Endothelial cell of hepatic sinusoid (primary cell): ENCODE measurements at regions not wholly inside any gene's neighbourhood (a gene's known extent, or its start where the extent isn't known, plus 50 kb on each side); places are given as distances from the start of the nearest gene placed in this dataset.
"Not testable (repeated sequence)": the region's sequence is repeated elsewhere in the genome, so short reads cannot be mapped to it uniquely, and the experiment has no call there.

ENCODE experiments used
- in situ Hi-C: cut with HindIII; loops from 2 replicates; pipeline ENCODE4 v1.10.0; 2017; ENCODE audit warnings: low sequenced_read_pairs

- in situ Hi-C loops, result no loop called here
These were observed 253.6 kb upstream of the DIPK2B start for GRCh38 chrX:45454290-45454689.

- in situ Hi-C loops, result no loop called here
These were observed 249.3 kb upstream of the DIPK2B start for GRCh38 chrX:45449982-45450381.

DNA sequence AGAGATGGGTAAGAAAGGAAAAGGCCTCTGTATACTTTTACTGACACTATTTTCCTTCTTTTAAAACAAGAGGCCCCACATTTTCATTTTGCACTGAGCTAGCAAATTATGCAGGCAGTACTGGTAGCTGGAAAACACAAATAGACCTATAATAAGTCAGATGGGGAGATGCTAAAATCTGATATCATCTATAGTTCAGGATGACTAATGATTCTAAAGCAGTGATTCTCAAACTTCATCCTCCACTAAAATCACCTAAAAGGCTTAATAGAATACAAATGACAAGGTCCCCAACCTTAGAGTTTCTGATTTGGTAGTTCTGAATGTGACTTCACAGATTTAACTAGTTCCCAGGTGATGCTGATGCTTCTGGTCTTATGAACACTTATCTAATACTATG lies 247.3 kb upstream of the DIPK2B start:
- in situ Hi-C loops, result no loop called here

DNA sequence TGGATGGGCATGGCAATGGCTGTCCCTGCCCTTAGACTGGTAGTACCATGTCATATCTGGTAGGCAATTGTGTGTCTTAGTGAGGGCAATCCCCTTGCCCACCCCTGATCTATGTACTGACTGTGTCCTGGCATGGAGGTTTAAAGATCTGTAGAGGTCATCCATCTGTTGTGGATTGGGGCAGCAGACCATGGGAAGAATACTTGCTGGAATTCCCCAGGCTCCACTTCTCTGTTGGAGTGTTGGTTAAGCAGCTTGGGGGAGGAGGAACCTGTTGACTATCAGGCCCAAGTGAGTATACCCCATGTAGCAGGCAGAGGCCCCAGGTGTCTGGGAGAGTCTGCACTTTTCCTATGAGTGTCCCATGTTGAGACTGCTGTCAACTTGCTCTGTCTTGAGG lies 246.7 kb upstream of the DIPK2B start:
- in situ Hi-C loops, result no loop called here

DNA sequence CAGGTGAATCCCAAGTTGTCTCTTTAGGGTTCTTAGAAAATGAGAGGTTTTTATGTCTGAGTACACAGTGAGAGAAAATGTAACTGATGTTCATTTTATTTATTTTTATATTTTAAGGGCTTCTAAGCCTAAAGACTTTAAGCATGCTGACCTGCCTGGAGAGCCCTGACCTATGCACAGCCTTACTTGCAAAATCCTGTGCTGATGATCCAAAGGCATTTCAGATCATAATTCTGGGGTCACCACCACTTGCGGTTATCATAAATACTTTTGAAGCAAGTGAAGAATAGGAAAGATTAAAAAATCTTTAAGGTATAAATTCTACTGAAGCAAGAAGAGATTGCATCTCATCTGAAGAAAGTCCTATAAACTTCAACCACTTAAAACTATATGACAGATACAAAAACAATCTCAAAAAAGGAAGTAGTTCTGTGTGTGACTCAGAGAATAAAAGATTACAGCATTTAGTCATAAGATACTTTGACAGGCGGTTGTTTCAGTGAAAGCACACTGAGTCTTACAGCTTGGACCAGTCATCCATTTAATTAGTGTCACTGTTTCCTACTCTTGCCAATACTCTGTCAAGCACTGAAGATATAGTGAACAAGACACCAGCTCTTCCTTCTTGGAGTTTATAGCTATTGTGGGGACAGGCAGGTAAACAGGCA lies 245.2 kb upstream of the DIPK2B start:
- in situ Hi-C loops, result no loop called here

GRCh38 chrX:45437186-45437585 lies 236.5 kb upstream of the DIPK2B start:
- in situ Hi-C loops, result no loop called here

- in situ Hi-C loops, result no loop called here
These were observed 234.8 kb upstream of the DIPK2B start for GRCh38 chrX:45435481-45435880.

- in situ Hi-C loops, result no loop called here
These were observed 233.6 kb upstream of the DIPK2B start for GRCh38 chrX:45434231-45434630.

- in situ Hi-C loops, result no loop called here
These were observed 228.2 kb upstream of the DIPK2B start for GRCh38 chrX:45428831-45429230.

DNA sequence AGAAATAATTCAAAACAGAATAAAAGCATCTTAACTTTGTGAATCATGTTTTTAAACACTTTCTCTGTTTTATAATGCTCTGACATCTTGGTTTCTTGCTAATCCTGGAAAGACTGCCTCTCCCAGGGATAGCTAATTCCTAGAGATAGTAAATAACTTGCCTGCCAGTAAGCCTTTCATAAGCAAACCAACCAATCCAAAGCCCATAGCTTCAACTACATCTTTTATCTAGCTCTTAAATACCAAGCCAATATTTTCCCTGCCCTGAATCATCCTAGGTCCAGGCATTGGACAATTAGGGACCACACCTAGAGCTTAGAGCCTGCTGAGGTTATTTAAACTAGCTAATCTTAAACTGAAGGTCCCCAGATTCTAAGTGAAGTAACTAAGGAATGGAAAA lies 223.7 kb upstream of the DIPK2B start:
- in situ Hi-C loops, result no loop called here

GRCh38 chrX:45422216-45422925 lies 221.7 kb upstream of the DIPK2B start:
- in situ Hi-C loops, result no loop called here

- in situ Hi-C loops, result no loop called here
These were observed 221.1 kb upstream of the DIPK2B start for GRCh38 chrX:45421806-45422205.

- in situ Hi-C loops, result no loop called here
These were observed 203.5 kb upstream of the DIPK2B start for GRCh38 chrX:45404206-45404605.

GRCh38 chrX:45401923-45402322 lies 201.2 kb upstream of the DIPK2B start:
- in situ Hi-C loops, result no loop called here

- in situ Hi-C loops, result not testable (repeated sequence)
These were observed 200.5 kb upstream of the DIPK2B start for GRCh38 chrX:45400951-45401725.

DNA sequence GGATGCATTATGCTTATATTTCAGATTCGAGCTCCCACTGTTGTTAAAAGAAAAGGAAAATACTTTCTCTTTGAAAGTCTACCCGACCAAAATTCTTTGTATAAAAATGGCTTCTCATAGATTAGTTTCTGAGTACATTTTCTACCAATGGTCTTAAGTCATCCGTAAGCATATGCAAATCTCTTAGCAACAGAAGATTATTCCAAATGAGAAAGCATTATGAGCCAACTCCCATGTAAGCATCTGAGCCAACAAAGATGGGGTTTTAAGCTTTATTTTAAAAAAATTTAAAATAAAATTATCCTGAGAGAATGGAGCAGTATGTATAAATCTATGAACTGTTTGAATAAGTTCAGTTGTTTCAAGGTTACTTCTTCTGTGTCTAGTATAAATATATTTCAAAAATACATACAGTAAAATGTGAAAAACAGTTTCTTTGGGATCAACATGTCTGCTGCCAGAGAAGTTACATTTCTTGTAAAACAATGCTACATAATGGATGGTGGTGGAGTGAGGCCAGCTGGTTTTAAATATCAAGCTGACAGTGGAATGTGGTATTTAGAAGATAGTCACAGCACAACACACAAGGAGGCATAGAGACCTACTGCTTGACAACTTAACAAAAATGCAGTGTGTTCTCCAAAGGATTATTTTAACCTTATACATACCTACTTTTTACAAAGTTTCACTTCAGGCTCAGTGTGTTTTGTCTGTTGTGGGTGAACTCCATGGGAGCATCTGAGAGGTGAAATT lies 199.5 kb upstream of the DIPK2B start:
- in situ Hi-C loops, result no loop called here

DNA sequence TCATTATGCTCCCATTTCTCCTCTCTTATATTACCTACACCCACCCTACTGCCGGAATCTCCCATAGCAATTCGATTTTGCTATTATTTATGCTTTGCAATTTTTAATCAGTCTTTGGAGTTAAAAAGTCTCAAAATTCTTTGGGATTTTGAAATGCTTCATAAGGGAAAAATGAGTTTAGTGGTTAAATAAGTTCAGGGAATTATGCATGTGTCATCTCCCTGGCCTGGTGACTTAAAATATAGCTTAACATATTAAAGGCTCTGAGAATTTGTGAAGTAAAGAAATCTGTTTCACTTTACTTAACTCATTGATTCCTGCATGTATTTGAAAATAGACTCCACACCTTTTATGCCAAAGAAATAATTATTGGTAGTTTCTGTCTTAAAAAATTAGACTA lies 185.1 kb upstream of the DIPK2B start:
- in situ Hi-C loops, result no loop called here

GRCh38 chrX:45381841-45382240 lies 181.2 kb upstream of the DIPK2B start:
- in situ Hi-C loops, result no loop called here

GRCh38 chrX:45381366-45381765 lies 180.7 kb upstream of the DIPK2B start:
- in situ Hi-C loops, result no loop called here

- in situ Hi-C loops, result no loop called here
These were observed 178.6 kb upstream of the DIPK2B start for GRCh38 chrX:45379236-45379635.

- in situ Hi-C loops, result no loop called here
These were observed 171.5 kb upstream of the DIPK2B start for GRCh38 chrX:45372151-45372550.
